Subcutaneous abdominal adipose tissue (tissue), 5 donors: ENCODE measurements at regions not wholly inside any gene's neighbourhood (a gene's known extent, or its start where the extent isn't known, plus 50 kb on each side); places are given as distances from the start of the nearest gene placed in this dataset.

Experiments
- H3K27ac ChIP-seq: one replicate; pipeline ENCODE4 v1.7.0; 2013; ENCODE audit warnings: low read depth, mild to moderate bottlenecking, inconsistent platforms, low read length, moderate library complexity
- H3K27me3 ChIP-seq, 5 donors: one replicate each; pipeline ENCODE4 v1.7.0; 2013; ENCODE audit warnings: low read length in 5 of 5, inconsistent platforms in 1 of 5; ENCODE audit not compliant: control insufficient read depth in 5 of 5, insufficient read depth in 4 of 5
- H3K36me3 ChIP-seq, 5 donors: one replicate each; pipeline ENCODE4 v1.7.0; 2013; ENCODE audit warnings: low read length in 5 of 5; ENCODE audit not compliant: control insufficient read depth in 5 of 5, insufficient read depth in 5 of 5
- H3K4me1 ChIP-seq, 5 donors: one replicate each; pipeline ENCODE4 v1.7.0; 2013; ENCODE audit warnings: low read length in 5 of 5, mild to moderate bottlenecking in 3 of 5, moderate library complexity in 1 of 5; ENCODE audit not compliant: control insufficient read depth in 5 of 5, insufficient read depth in 5 of 5
- H3K4me3 ChIP-seq, 5 donors: one replicate each; pipeline ENCODE4 v1.7.0; 2013; ENCODE audit warnings: low read length in 5 of 5, low read depth in 1 of 5
- H3K9ac ChIP-seq, 5 donors: one replicate each; pipeline ENCODE4 v1.7.0; 2013; ENCODE audit warnings: low read length in 5 of 5, mild to moderate bottlenecking in 4 of 5, moderate library complexity in 3 of 5
- H3K9me3 ChIP-seq, 5 donors: one replicate each; pipeline ENCODE4 v1.7.0; 2013; ENCODE audit warnings: low read length in 5 of 5; ENCODE audit not compliant: control insufficient read depth in 5 of 5
- donor health status: healthy.
- donor health status: healthy.
- donor health status: healthy.
- donor health status: healthy.
- donor health status: healthy.

- Histone ChIP-seq H3K9me3 (no peaks in the 10 kb centered on the region), H3K36me3 (no peaks in the 10 kb centered on the region), H3K27ac (no peak overlapping the region), H3K4me3 (no peak overlapping the region), H3K27me3 (no peaks in the 10 kb centered on the region), H3K9ac (no peak overlapping the region), H3K4me1 (peaks cover 1 to 13% (median 11%) of the 10 kb centered on the region in 5 donors)
Observed at GRCh38 chrX:131789664-131790063, 233.4 kb upstream of the STK26 start.

- H3K4me3 ChIP-seq: peak overlapping the region; percentile 54 to 87 (median 76)
- peaks cover 1 to 20% (median 16%) of the 10 kb centered on the region in 5 donors for H3K4me1 ChIP-seq
- no peaks in the 10 kb centered on the region for H3K36me3 ChIP-seq
- H3K27me3 ChIP-seq: peaks cover 0 to 4% (median 3%) of the 10 kb centered on the region in 5 donors
- H3K27ac ChIP-seq: peak overlapping the region; percentile 20
- peak overlapping the region in 2 of 5 donors; percentile 31 to 41 for H3K9ac ChIP-seq
- H3K9me3 ChIP-seq: no peaks in the 10 kb centered on the region
Observed at GRCh38 chrX:131791608-131792355, 231.3 kb upstream of the STK26 start.

GRCh38 chrX:131792356-131792749, 230.7 kb upstream of the STK26 start:
- no peaks in the 10 kb centered on the region for H3K36me3 ChIP-seq
- H3K27me3 ChIP-seq: peaks cover 0 to 4% (median 3%) of the 10 kb centered on the region in 5 donors
- peaks cover 1 to 20% (median 16%) of the 10 kb centered on the region in 5 donors for H3K4me1 ChIP-seq
- peak overlapping the region; percentile 44 for H3K27ac ChIP-seq
- H3K9ac ChIP-seq: peak overlapping the region in 2 of 5 donors; percentile 23 to 42
- peak overlapping the region; percentile 76 to 87 (median 79) for H3K4me3 ChIP-seq
- H3K9me3 ChIP-seq: no peaks in the 10 kb centered on the region

GRCh38 chrX:131792789-131793462, 230.2 kb upstream of the STK26 start:
- peak overlapping the region in 3 of 5 donors; percentile 23 to 42 (median 42) for H3K9ac ChIP-seq
- H3K9me3 ChIP-seq: no peaks in the 10 kb centered on the region
- peak overlapping the region; percentile 76 to 87 (median 79) for H3K4me3 ChIP-seq

GRCh38 chrX:131795442-131796229, 227.5 kb upstream of the STK26 start:
- Histone ChIP-seq H3K36me3 (no peaks in the 10 kb centered on the region), H3K27me3 (peaks cover 0 to 4% (median 3%) of the 10 kb centered on the region in 5 donors), H3K9me3 (no peaks in the 10 kb centered on the region), H3K4me3 (no peak overlapping the region), H3K4me1 (peaks cover 1 to 20% (median 16%) of the 10 kb centered on the region in 5 donors), H3K27ac (no peak overlapping the region), H3K9ac (no peak overlapping the region)

More at GRCh38 chrX:131792789-131793462, 230.2 kb upstream of the STK26 start:
- Histone ChIP-seq H3K27me3 (peaks cover 0 to 4% (median 3%) of the 10 kb centered on the region in 5 donors), H3K27ac (peak overlapping the region; percentile 44), H3K4me1 (peaks cover 1 to 20% (median 16%) of the 10 kb centered on the region in 5 donors), H3K36me3 (no peaks in the 10 kb centered on the region)

GRCh38 chrX:131801066-131801465, 222.0 kb upstream of the STK26 start:
- Histone ChIP-seq H3K4me3 (peak overlapping the region in 4 of 5 donors; percentile 3 to 49 (median 12)), H3K4me1 (peaks cover 5 to 27% (median 22%) of the 10 kb centered on the region in 5 donors), H3K27ac (no peak overlapping the region), H3K9me3 (no peaks in the 10 kb centered on the region), H3K36me3 (no peaks in the 10 kb centered on the region), H3K9ac (no peak overlapping the region), H3K27me3 (peaks cover 0 to 3% (median 0%) of the 10 kb centered on the region in 5 donors)

- H3K9me3 ChIP-seq: no peaks in the 10 kb centered on the region
- no peaks in the 10 kb centered on the region for H3K36me3 ChIP-seq
- H3K27ac ChIP-seq: no peak overlapping the region
- H3K4me1 ChIP-seq: peaks cover 5 to 27% (median 22%) of the 10 kb centered on the region in 5 donors
- H3K4me3 ChIP-seq: no peak overlapping the region
- no peak overlapping the region for H3K9ac ChIP-seq
- peaks cover 0 to 3% (median 0%) of the 10 kb centered on the region in 5 donors for H3K27me3 ChIP-seq
Observed at GRCh38 chrX:131801911-131802310, 221.2 kb upstream of the STK26 start.

GRCh38 chrX:131802836-131803626, 220.1 kb upstream of the STK26 start:
- Histone ChIP-seq H3K27ac (no peak overlapping the region), H3K4me3 (peak overlapping the region; percentile 13 to 74 (median 65)), H3K9me3 (no peaks in the 10 kb centered on the region), H3K9ac (peak overlapping the region in 1 of 5 donors; percentile 56), H3K36me3 (no peaks in the 10 kb centered on the region), H3K27me3 (no peaks in the 10 kb centered on the region), H3K4me1 (peaks cover 5 to 27% (median 22%) of the 10 kb centered on the region in 5 donors)
